DND-41 (cell line): ENCODE measurements at regions not wholly inside any gene's neighbourhood (a gene's known extent, or its start where the extent isn't known, plus 50 kb on each side); places are given as distances from the start of the nearest gene placed in this dataset.

Experiments used
- EZH2 ChIP-seq: IDR thresholded peaks from 3 replicates; pipeline ENCODE4 v1.6.1; 2012; ENCODE audit warnings: borderline replicate concordance, low read depth, mild to moderate bottlenecking, moderate library complexity, low read length, inconsistent platforms; ENCODE audit not compliant: severe bottlenecking
- TF ChIP-seq, protein P1 (sequence below): IDR thresholded peaks from 2 replicates; pipeline ENCODE4 v1.5.1; 2012; ENCODE audit warnings: borderline replicate concordance, low read length, moderate library complexity, mild to moderate bottlenecking; ENCODE audit not compliant: poor library complexity, severe bottlenecking; ENCODE audit errors: extremely low read depth

DNA sequence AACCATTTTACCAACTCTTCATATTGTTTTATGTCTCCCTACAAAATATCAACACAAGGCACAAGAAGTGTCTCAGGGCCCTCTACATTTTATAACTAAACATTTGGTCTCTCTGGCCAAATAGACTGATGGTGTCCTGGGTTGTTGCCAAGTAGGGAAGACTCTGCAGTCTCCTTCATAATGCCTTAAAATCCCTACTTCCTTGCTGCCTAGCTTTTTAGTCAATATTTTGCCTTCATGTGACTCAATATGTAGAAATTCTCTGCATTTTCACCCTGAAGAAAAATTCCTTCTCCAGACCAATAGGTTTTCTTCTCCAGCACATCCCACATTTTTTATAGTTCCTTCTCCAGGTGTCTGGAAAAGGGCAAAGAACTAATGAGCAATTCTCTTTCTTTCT is 72.6 kb upstream of the IPO9 start:
- no peak for TF ChIP-seq EZH2
- TF ChIP-seq, protein P1, sequence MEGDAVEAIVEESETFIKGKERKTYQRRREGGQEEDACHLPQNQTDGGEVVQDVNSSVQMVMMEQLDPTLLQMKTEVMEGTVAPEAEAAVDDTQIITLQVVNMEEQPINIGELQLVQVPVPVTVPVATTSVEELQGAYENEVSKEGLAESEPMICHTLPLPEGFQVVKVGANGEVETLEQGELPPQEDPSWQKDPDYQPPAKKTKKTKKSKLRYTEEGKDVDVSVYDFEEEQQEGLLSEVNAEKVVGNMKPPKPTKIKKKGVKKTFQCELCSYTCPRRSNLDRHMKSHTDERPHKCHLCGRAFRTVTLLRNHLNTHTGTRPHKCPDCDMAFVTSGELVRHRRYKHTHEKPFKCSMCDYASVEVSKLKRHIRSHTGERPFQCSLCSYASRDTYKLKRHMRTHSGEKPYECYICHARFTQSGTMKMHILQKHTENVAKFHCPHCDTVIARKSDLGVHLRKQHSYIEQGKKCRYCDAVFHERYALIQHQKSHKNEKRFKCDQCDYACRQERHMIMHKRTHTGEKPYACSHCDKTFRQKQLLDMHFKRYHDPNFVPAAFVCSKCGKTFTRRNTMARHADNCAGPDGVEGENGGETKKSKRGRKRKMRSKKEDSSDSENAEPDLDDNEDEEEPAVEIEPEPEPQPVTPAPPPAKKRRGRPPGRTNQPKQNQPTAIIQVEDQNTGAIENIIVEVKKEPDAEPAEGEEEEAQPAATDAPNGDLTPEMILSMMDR, result no peak
